Vagina (tissue), 2 donors: ENCODE measurements at regions not wholly inside any gene's neighbourhood (a gene's known extent, or its start where the extent isn't known, plus 50 kb on each side); places are given as distances from the start of the nearest gene placed in this dataset.

Experiments used
- CTCF ChIP-seq, 3 experiments: fragments of 450-650 bp in 2 of 3; fragments of 200-600 bp in 1 of 3; sonication (generic) in 1 of 3; IDR thresholded peaks; one replicate each; pipeline ENCODE4 v1.5.1; 2017 to 2019; ENCODE audit warnings: antibody characterized with exemption in 3 of 3, mild to moderate bottlenecking in 2 of 3, moderate library complexity in 2 of 3
- POLR2A ChIP-seq, 2 donors: fragments of 450-650 bp; IDR thresholded peaks; one replicate each; pipeline ENCODE4 v1.6.1; 2017; ENCODE audit warnings: antibody characterized with exemption in 2 of 2, mild to moderate bottlenecking in 2 of 2, moderate library complexity in 2 of 2
- POLR2AphosphoS5 ChIP-seq, 2 donors: sonication (generic); formaldehyde crosslinking; IDR thresholded peaks; one replicate each; pipeline ENCODE4 v1.9.0; 2017; ENCODE audit warnings: antibody characterized with exemption in 2 of 2, mild to moderate bottlenecking in 2 of 2, low read depth in 1 of 2; ENCODE audit not compliant: insufficient read depth in 1 of 2

DNA sequence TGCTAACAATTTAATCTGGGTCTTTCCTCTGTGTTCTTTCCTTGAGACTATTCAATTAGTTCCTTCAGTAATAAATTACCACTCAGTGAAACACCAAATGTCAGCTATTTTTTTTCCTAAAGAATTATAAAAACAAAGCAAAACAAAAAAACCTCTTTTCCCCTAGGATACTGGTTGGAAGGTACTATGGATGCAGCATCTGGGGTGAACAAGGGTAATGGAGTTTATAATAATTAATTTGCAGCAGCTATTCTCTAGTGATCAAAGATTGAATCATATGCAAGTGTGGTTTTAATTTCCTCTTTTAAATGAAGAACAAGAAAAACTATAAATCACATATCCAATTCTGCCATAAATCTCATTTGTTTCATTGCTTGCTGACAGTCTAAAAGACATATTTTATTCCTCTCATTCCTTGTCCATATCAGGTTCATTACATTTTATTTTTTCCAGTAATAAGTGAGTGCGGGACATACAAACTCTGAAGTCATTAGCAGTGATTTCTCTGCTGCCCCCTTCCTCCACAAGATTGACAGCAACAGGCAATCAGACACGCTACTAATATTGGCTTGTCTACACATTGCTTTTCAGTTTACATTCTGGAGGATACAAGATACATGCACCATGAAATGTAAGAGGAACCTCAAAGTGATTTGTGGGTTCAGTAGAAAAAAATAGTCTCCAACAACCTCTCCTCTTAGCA lies 1093.4 kb upstream of the SLIT2 start:
- no peak for TF ChIP-seq CTCF (IDR thresholded peaks at IDR 0.05)
- TF ChIP-seq POLR2AphosphoS5 (IDR thresholded peaks at IDR 0.05; ENCODE audit: insufficient read depth in 1 of 2, low read depth in 1 of 2): no peak
- TF ChIP-seq POLR2A (IDR thresholded peaks at IDR 0.05): no peak
